ENCODE measurements at regions not wholly inside any gene's neighbourhood (a gene's known extent, or its start where the extent isn't known, plus 50 kb on each side); places are given as distances from the start of the nearest gene placed in this dataset.

DNA sequence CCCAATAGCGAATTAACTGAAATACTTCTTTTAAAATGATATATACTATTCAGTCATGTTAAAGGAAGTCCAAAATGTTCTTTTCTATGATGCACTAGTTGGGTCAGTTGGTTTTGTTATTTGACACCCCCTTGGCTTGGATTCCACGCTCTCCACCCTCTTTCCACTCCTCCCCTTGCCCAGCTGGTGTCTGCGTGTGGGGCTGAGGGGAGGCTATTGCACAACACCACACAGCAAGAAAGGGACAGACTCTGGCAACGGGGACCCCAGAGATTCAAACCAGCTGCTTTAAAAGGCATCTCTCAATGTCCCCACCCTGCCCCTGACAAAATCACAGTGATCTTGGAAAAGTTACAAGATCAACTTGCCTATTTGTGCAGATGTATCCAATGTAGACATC is 394.3 kb downstream of the TGFB2 start:
- ATAC-seq (no peak), DNase-seq (ENCODE audit: low read depth in 1 of 2, low spot score in 1 of 2) (no peak), FAIRE-seq (no peak)
- TF ChIP-seq, protein P1, sequence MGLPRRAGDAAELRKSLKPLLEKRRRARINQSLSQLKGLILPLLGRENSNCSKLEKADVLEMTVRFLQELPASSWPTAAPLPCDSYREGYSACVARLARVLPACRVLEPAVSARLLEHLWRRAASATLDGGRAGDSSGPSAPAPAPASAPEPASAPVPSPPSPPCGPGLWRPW (IDR thresholded peaks at IDR 0.05) = no peak
- TF ChIP-seq CEBPB (IDR thresholded peaks at IDR 0.05) = 0 out of 4 replicates have a peak, but pooled peaks of 1 of the 2 experiments have one; percentile 24
- H3K4me2 ChIP-seq = no peak overlapping the region
- 0 out of 3 replicates have a peak, but pooled peaks cover 2% of the 10 kb centered on the region for H3K4me1 ChIP-seq
- ChIA-PET CTCF (no interaction called here), POLR2A (no interaction called here)
- H3K9me3 ChIP-seq = 0 out of 3 replicates have a peak, but pooled peaks cover 3% of the 10 kb centered on the region
- H3K27ac ChIP-seq = no peak overlapping the region
- 93% methylated on average over 4 of the region's 4 CpGs for WGBS (ENCODE audit: missing lambda C conversion rate)
- no peak overlapping the region for H3K4me3 ChIP-seq

DNA sequence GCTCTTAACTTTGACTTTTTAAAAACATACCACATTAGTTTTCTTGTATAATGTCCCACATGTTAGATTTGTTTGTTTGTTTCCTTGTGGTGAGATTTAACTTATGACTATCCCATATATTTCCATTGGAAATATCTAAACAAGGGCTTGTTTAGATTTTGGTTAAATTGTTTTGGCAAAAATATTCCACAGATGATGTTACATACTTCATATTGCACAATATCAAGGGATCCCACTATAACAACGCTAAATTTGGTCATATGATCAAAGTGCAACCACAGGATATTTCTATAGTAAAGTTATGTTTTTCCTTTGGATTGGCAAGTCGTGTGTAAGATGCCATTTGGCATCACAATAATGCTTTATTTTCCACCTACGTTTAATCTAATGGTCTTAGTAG is 396.7 kb downstream of the TGFB2 start:
- ChIA-PET POLR2A (interaction anchor here (0.7 kb wide), 1 partner anchor 122 kb away, joined by 3 read pairs; no protein-coding TSS in a partner anchor), CTCF (interaction anchor here (0.7 kb wide), 1 partner anchor 23 kb away, joined by 3 read pairs; no protein-coding TSS in a partner anchor)
- no peaks in the 10 kb centered on the region for H3K4me1 ChIP-seq
- 69% methylated on average over 3 of the region's 3 CpGs for WGBS (ENCODE audit: missing lambda C conversion rate)
- no peak overlapping the region for H3K4me3 ChIP-seq
- TF ChIP-seq, protein P2, sequence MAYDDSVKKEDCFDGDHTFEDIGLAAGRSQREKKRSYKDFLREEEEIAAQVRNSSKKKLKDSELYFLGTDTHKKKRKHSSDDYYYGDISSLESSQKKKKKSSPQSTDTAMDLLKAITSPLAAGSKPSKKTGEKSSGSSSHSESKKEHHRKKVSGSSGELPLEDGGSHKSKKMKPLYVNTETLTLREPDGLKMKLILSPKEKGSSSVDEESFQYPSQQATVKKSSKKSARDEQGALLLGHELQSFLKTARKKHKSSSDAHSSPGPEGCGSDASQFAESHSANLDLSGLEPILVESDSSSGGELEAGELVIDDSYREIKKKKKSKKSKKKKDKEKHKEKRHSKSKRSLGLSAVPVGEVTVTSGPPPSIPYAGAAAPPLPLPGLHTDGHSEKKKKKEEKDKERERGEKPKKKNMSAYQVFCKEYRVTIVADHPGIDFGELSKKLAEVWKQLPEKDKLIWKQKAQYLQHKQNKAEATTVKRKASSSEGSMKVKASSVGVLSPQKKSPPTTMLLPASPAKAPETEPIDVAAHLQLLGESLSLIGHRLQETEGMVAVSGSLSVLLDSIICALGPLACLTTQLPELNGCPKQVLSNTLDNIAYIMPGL (CRISPR knock-in tag; IDR thresholded peaks at IDR 0.05; ENCODE audit: borderline replicate concordance) = no peak
- TF ChIP-seq HDAC2 (IDR thresholded peaks at IDR 0.05) (no peak), ESRRA (IDR thresholded peaks at IDR 0.05; ENCODE audit: borderline replicate concordance, low read length) (no peak), ZC3H11A (IDR thresholded peaks at IDR 0.05) (no peak), ZFP36 (IDR thresholded peaks at IDR 0.05; ENCODE audit: borderline replicate concordance, partially characterized antibody) (no peak), CEBPB (IDR thresholded peaks at IDR 0.05) (peak in 1 of 2 experiments; percentile 39; a peak in 1 of 4 replicates)
- H3K4me2 ChIP-seq = no peak overlapping the region
- DNase-seq (ENCODE audit: low read depth in 1 of 2, low spot score in 1 of 2) (no peak), FAIRE-seq (peak; percentile 28), ATAC-seq (no peak)
- no peak overlapping the region for H3K27ac ChIP-seq
- H3K9me3 ChIP-seq = peaks cover 14% of the 10 kb centered on the region; the same call in 1 of the 3 replicates

DNA sequence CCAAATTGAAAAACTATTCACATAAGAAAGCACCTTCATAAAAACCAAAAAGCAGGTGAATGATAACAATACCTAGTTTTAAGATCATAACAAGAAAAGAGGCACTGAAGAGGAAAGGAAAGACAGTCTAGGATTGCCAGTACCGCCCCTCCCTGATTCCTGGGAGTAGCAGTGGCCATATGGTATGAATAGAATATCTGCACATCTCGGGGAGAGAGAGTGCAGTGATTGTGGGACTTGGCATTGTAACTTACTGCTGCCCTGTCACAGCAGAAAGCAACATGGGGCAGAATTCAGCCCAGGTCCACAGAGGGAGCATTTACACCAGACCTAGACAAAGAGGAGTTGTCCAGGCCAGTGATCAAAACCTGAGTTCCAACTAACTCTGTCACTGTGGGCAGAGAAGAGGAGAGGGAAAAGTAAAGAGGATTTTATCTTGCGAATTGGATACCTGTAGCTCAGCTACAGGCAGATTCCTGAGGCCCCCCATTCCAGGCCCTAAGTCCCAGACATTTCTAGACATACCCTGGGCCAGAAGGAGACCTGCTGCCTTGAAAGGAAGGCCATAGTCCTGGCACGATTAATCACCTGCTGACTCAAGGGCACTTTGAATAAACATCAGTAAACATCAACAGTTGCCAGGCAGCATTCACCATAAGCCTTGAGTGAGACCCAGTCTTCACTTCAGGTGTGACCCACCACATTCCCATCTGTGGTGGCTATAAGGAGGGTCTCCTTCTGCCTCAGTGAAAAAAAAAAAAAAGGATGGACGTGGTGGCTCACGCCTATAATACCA is 397.5 kb downstream of the TGFB2 start:
- Histone ChIP-seq H3K27ac (peak overlapping the region in 1 of 2 experiments; percentile 17; a peak in 1 of 6 replicates), H3K4me2 (no peak overlapping the region), H3K4me3 (no peak overlapping the region), H3K9me3 (peaks cover 14% of the 10 kb centered on the region; the same call in 1 of the 3 replicates), H3K4me1 (no peaks in the 10 kb centered on the region)
- POLR2A ChIA-PET = no interaction called here
- peak in 1 of 2 experiments; percentile 33 for DNase-seq (ENCODE audit: low read depth in 1 of 2, low spot score in 1 of 2)
- CTCF ChIA-PET = no interaction called here
- no peak for FAIRE-seq
- no peak for TF ChIP-seq JUNB (IDR thresholded peaks at IDR 0.05)
- TF ChIP-seq, protein P3, sequence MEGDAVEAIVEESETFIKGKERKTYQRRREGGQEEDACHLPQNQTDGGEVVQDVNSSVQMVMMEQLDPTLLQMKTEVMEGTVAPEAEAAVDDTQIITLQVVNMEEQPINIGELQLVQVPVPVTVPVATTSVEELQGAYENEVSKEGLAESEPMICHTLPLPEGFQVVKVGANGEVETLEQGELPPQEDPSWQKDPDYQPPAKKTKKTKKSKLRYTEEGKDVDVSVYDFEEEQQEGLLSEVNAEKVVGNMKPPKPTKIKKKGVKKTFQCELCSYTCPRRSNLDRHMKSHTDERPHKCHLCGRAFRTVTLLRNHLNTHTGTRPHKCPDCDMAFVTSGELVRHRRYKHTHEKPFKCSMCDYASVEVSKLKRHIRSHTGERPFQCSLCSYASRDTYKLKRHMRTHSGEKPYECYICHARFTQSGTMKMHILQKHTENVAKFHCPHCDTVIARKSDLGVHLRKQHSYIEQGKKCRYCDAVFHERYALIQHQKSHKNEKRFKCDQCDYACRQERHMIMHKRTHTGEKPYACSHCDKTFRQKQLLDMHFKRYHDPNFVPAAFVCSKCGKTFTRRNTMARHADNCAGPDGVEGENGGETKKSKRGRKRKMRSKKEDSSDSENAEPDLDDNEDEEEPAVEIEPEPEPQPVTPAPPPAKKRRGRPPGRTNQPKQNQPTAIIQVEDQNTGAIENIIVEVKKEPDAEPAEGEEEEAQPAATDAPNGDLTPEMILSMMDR (IDR thresholded peaks at IDR 0.05) = no peak
- peak in 1 of 2 experiments; percentile 44; a peak in 2 of 6 replicates for ATAC-seq
- 78% methylated on average over 6 of the region's 6 CpGs for WGBS (ENCODE audit: missing lambda C conversion rate)

DNA sequence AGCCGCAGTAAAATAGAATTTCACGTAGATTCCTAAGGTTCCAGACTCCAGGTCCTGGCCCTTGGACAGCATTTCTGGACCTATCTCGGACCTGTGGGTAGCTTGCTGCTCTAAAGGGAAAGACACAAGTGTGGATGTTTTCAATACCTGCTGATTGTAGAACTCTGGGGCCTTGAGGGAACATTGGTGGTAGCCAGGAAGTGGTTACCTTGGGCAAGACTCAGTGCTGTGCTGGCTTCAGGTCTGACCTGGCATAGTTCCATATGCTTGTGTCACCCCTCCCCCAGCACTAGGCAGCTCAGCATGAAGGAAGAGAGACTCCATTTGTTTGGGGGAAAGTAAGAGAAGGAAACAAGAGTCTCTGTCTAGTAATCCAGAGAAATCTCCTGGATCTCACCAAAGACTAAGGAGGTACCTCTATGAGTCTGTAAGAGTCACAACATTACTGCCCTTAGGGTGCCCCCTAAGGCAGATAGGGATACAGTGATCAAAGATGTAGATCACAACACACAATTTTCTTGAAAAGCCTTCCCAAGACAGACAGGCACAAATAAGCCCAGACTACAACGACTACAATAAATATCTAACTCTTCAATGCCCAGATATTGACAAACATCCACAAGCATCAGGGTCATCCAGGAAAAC is 398.8 kb downstream of the TGFB2 start:
- Histone ChIP-seq H3K4me3 (no peak overlapping the region), H3K4me2 (no peak overlapping the region), H3K9me3 (peaks cover 14% of the 10 kb centered on the region; the same call in 1 of the 3 replicates), H3K4me1 (no peaks in the 10 kb centered on the region), H3K27ac (peak overlapping the region in 1 of 2 experiments; percentile 42; a peak in 2 of 6 replicates)
- DNase-seq (ENCODE audit: low read depth in 1 of 2, low spot score in 1 of 2) (no peak), FAIRE-seq (no peak), ATAC-seq (no peak)
- ChIA-PET POLR2A (no interaction called here), CTCF (no interaction called here)
- 87% methylated on average over 4 of the region's 4 CpGs for WGBS (ENCODE audit: missing lambda C conversion rate)
- TF ChIP-seq SMC3 (IDR thresholded peaks at IDR 0.05) = no peak
- TF ChIP-seq, protein P4, sequence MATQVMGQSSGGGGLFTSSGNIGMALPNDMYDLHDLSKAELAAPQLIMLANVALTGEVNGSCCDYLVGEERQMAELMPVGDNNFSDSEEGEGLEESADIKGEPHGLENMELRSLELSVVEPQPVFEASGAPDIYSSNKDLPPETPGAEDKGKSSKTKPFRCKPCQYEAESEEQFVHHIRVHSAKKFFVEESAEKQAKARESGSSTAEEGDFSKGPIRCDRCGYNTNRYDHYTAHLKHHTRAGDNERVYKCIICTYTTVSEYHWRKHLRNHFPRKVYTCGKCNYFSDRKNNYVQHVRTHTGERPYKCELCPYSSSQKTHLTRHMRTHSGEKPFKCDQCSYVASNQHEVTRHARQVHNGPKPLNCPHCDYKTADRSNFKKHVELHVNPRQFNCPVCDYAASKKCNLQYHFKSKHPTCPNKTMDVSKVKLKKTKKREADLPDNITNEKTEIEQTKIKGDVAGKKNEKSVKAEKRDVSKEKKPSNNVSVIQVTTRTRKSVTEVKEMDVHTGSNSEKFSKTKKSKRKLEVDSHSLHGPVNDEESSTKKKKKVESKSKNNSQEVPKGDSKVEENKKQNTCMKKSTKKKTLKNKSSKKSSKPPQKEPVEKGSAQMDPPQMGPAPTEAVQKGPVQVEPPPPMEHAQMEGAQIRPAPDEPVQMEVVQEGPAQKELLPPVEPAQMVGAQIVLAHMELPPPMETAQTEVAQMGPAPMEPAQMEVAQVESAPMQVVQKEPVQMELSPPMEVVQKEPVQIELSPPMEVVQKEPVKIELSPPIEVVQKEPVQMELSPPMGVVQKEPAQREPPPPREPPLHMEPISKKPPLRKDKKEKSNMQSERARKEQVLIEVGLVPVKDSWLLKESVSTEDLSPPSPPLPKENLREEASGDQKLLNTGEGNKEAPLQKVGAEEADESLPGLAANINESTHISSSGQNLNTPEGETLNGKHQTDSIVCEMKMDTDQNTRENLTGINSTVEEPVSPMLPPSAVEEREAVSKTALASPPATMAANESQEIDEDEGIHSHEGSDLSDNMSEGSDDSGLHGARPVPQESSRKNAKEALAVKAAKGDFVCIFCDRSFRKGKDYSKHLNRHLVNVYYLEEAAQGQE (IDR thresholded peaks at IDR 0.05) = no peak
- TF ChIP-seq POLR2A (IDR thresholded peaks at IDR 0.05; ENCODE audit: low read length) = no peak
- TF ChIP-seq, protein P5, sequence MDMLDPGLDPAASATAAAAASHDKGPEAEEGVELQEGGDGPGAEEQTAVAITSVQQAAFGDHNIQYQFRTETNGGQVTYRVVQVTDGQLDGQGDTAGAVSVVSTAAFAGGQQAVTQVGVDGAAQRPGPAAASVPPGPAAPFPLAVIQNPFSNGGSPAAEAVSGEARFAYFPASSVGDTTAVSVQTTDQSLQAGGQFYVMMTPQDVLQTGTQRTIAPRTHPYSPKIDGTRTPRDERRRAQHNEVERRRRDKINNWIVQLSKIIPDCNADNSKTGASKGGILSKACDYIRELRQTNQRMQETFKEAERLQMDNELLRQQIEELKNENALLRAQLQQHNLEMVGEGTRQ (IDR thresholded peaks at IDR 0.05) = no peak
- TF ChIP-seq EHMT2 (IDR thresholded peaks at IDR 0.05; ENCODE audit: low read depth) = no peak
- no peak for TF ChIP-seq HEYL (CRISPR knock-in tag; IDR thresholded peaks at IDR 0.05)
- no peak for TF ChIP-seq PHF8 (IDR thresholded peaks at IDR 0.05; ENCODE audit: borderline replicate concordance, low read depth)
- TF ChIP-seq, protein P6, sequence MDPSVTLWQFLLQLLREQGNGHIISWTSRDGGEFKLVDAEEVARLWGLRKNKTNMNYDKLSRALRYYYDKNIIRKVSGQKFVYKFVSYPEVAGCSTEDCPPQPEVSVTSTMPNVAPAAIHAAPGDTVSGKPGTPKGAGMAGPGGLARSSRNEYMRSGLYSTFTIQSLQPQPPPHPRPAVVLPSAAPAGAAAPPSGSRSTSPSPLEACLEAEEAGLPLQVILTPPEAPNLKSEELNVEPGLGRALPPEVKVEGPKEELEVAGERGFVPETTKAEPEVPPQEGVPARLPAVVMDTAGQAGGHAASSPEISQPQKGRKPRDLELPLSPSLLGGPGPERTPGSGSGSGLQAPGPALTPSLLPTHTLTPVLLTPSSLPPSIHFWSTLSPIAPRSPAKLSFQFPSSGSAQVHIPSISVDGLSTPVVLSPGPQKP (IDR thresholded peaks at IDR 0.05; ENCODE audit: low read depth, low read length) = no peak
- no peak for TF ChIP-seq SREBF2 (IDR thresholded peaks at IDR 0.05)
